ENCODE measurements at regions not wholly inside any gene's neighbourhood (a gene's known extent, or its start where the extent isn't known, plus 50 kb on each side); places are given as distances from the start of the nearest gene placed in this dataset.

- H3K27me3 ChIP-seq, result no peaks in the 10 kb centered on the region
- no peak overlapping the region for H3K27ac ChIP-seq
- no peaks in the 10 kb centered on the region for H3K4me1 ChIP-seq
- intact Hi-C loops (cut with DNase I; ENCODE audit: low total_unique reads), result no loop called here
- TF ChIP-seq POLR2A (IDR thresholded peaks at IDR 0.05) (no peak), CTCF (IDR thresholded peaks at IDR 0.05) (no peak)
- H3K36me3 ChIP-seq (ENCODE audit: low read depth, missing control alignments), result no peaks in the 10 kb centered on the region
- no peaks in the 10 kb centered on the region for H3K9me3 ChIP-seq
- WGBS, 2 donors, result 86 to 88% methylated on average over 3 to 12 of the region's 12 CpGs
- no peak overlapping the region for H3K4me3 ChIP-seq
- DNase-seq, result no peak
Observed at GRCh38 chr16:85258166-85258565, 145.9 kb upstream of the CIBAR2 start.

DNA sequence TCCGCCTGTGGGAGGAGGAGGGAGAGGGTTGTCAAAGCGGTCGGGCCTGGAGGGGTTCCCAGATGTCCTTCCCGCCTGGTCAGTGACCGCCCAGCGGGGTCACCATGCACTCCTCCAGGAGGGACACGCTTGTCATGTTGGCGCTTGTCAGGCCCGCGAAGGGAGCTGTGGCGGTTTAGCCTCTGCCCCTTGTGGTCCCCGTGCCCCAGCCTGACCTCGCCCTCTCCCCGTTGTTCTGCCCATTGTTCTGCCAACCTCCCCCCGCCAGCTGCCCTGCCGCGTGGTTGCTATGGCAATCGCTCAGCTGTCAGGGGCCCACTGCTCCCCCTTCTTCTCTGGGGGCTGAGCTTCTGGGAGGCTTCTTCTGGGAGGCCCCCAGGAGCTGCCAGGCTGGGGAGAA lies 146.4 kb upstream of the CIBAR2 start:
- DNase-seq, result no peak
- no peak for TF ChIP-seq CTCF (IDR thresholded peaks at IDR 0.05)
- no peak for TF ChIP-seq POLR2A (IDR thresholded peaks at IDR 0.05)
- WGBS, 2 donors, result 68 to 76% methylated on average over 10 to 18 of the region's 18 CpGs

GRCh38 chr16:85259115-85259831 lies 147.0 kb upstream of the CIBAR2 start:
- no peaks in the 10 kb centered on the region for H3K27me3 ChIP-seq
- WGBS, 2 donors, result 73 to 87% methylated on average over 11 to 19 of the region's 19 CpGs
- no peak overlapping the region for H3K4me3 ChIP-seq
- H3K4me1 ChIP-seq, result no peaks in the 10 kb centered on the region
- no peaks in the 10 kb centered on the region for H3K36me3 ChIP-seq (ENCODE audit: low read depth, missing control alignments)
- intact Hi-C loops (cut with DNase I; ENCODE audit: low total_unique reads), result no loop called here
- DNase-seq, result no peak
- no peak overlapping the region for H3K27ac ChIP-seq
- no peaks in the 10 kb centered on the region for H3K9me3 ChIP-seq
- TF ChIP-seq POLR2A (IDR thresholded peaks at IDR 0.05), result no peak

More for the DNA sequence above, 146.4 kb upstream of the CIBAR2 start:
- Histone ChIP-seq H3K4me1 (no peaks in the 10 kb centered on the region), H3K4me3 (no peak overlapping the region), H3K27ac (no peak overlapping the region), H3K9me3 (no peaks in the 10 kb centered on the region), H3K36me3 (ENCODE audit: low read depth, missing control alignments) (no peaks in the 10 kb centered on the region), H3K27me3 (no peaks in the 10 kb centered on the region)
- intact Hi-C loops (cut with DNase I; ENCODE audit: low total_unique reads), result no loop called here

GRCh38 chr16:85259832-85260167 lies 147.5 kb upstream of the CIBAR2 start:
- no peak overlapping the region for H3K4me3 ChIP-seq
- H3K27ac ChIP-seq, result no peak overlapping the region
- WGBS, 2 donors, result 87% methylated on average over 9 of the region's 9 CpGs; no CpG with 5 or more reads in 1 of the 2 donors
- DNase-seq, result no peak
- no peaks in the 10 kb centered on the region for H3K9me3 ChIP-seq
- no peaks in the 10 kb centered on the region for H3K36me3 ChIP-seq (ENCODE audit: low read depth, missing control alignments)
- intact Hi-C loops (cut with DNase I; ENCODE audit: low total_unique reads), result no loop called here
- TF ChIP-seq CTCF (IDR thresholded peaks at IDR 0.05), result no peak
- TF ChIP-seq POLR2A (IDR thresholded peaks at IDR 0.05), result no peak
- no peaks in the 10 kb centered on the region for H3K27me3 ChIP-seq
- no peaks in the 10 kb centered on the region for H3K4me1 ChIP-seq

DNA sequence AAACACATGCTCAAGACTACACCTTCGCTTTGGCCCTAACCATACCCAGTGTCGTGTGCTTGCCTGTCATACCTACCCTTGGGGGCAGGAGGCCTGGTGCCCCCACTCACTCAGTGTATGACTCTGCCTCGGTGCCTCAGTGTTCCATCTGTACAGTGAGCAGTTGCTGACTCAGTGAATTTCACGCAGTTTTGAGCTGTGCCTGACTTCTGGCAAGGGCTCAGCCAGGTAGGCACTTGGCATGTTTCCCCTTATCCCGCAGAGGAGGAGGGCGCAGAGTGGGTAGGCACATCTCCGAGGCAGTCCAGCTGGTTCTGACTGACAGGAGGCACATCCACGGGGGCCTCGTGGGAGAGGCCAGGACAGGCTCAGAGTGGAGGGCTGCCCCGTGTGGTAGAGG lies 148.9 kb upstream of the CIBAR2 start:
- no peak for TF ChIP-seq CTCF (IDR thresholded peaks at IDR 0.05)
- no peak for TF ChIP-seq POLR2A (IDR thresholded peaks at IDR 0.05)
- intact Hi-C loops (cut with DNase I; ENCODE audit: low total_unique reads), result no loop called here
- Histone ChIP-seq H3K27me3 (no peaks in the 10 kb centered on the region), H3K27ac (no peak overlapping the region), H3K9me3 (no peaks in the 10 kb centered on the region), H3K36me3 (ENCODE audit: low read depth, missing control alignments) (no peaks in the 10 kb centered on the region), H3K4me1 (no peaks in the 10 kb centered on the region), H3K4me3 (no peak overlapping the region)
- DNase-seq, result no peak
- WGBS, 2 donors, result 90 to 93% methylated on average over 10 of the region's 10 CpGs
